ENCODE measurements at regions not wholly inside any gene's neighbourhood (a gene's known extent, or its start where the extent isn't known, plus 50 kb on each side); places are given as distances from the start of the nearest gene placed in this dataset.

GRCh38 chr21:41102281-41102680 lies 65.7 kb upstream of the BACE2 start:
- TF ChIP-seq CTCF (IDR thresholded peaks at IDR 0.05; ENCODE audit: low read length), result no peak
- TF ChIP-seq EZH2 (IDR thresholded peaks at IDR 0.05; ENCODE audit: borderline replicate concordance, low read length), result no peak
